ENCODE measurements at regions not wholly inside any gene's neighbourhood (a gene's known extent, or its start where the extent isn't known, plus 50 kb on each side); places are given as distances from the start of the nearest gene placed in this dataset.

- no peaks in the 10 kb centered on the region for H3K79me2 ChIP-seq (ENCODE audit: control insufficient read depth, insufficient read depth, low read length)
Observed at GRCh38 chr1:87937831-87938395, 609.2 kb downstream of the LMO4 start.

More at GRCh38 chr1:87937831-87938395, 609.2 kb downstream of the LMO4 start:
- in situ Hi-C loops (cut with MboI) (no loop called here), intact Hi-C loops (cut with micrococcal nuclease; ENCODE audit: unreplicated experiment) (no loop called here)
- no TSS peak for BruUV-seq (replicated peaks)
- H3K4me2 ChIP-seq (ENCODE audit: control insufficient read depth, insufficient read depth): no peak overlapping the region
- WGBS (ENCODE audit: insufficient coverage, insufficient replicate concordance, low lambda C conversion rate, missing lambda C conversion rate): 15% methylated on average over 3 of the region's 3 CpGs
- H3K4me3 ChIP-seq: no peak overlapping the region
- CTCF ChIA-PET: no interaction called here
- FAIRE-seq: no peak
- H4K20me1 ChIP-seq (ENCODE audit: control insufficient read depth, insufficient read depth): no peaks in the 10 kb centered on the region
- no peak overlapping the region for H3K9ac ChIP-seq (ENCODE audit: control insufficient read depth, insufficient read depth, low read length)
- no peaks in the 10 kb centered on the region for H3K9me3 ChIP-seq (replicated peaks; ENCODE audit: control insufficient read depth, insufficient read depth, low read length)
- ATAC-seq: no peak
- no peaks in the 10 kb centered on the region for H3K36me3 ChIP-seq (ENCODE audit: control insufficient read depth in 2 of 2, insufficient read depth in 2 of 2, low read length in 1 of 2)
- no peak overlapping the region for H2AFZ ChIP-seq (ENCODE audit: control insufficient read depth, low read depth, low read length)
- H3K27ac ChIP-seq (ENCODE audit: control insufficient read depth, insufficient read depth): no peak overlapping the region
- POLR2A ChIA-PET: no interaction called here
- no peaks in the 10 kb centered on the region; a peak in 1 of 4 replicates for H3K27me3 ChIP-seq (replicated peaks in 1 of 2; ENCODE audit: control insufficient read depth in 2 of 2, insufficient read depth in 2 of 2, low read length in 1 of 2)
- SMC1A ChIA-PET (ENCODE audit: uncharacterized antibody, unreplicated experiment): no interaction called here
- no peak for DNase-seq (ENCODE audit: low read depth, low spot score)
- RAD21 ChIA-PET (ENCODE audit: unreplicated experiment): no interaction called here
- H3K4me1 ChIP-seq (ENCODE audit: control insufficient read depth, insufficient read depth, low read length): no peaks in the 10 kb centered on the region
- no peak for TF ChIP-seq TBL1XR1 (IDR thresholded peaks at IDR 0.05; ENCODE audit: low read depth, low read length)
- TF ChIP-seq IKZF2 (IDR thresholded peaks at IDR 0.05): no peak
- no peak for TF ChIP-seq YY1 (IDR thresholded peaks at IDR 0.05; ENCODE audit: low read depth, low read length)
- TF ChIP-seq NR2C2 (IDR thresholded peaks at IDR 0.05; ENCODE audit: borderline replicate concordance, control insufficient read depth, insufficient read length, low read depth): no peak
- TF ChIP-seq USF2 (IDR thresholded peaks at IDR 0.05; ENCODE audit: borderline replicate concordance, low read depth, low read length): no peak
- no peak for TF ChIP-seq RCOR1 (conservative IDR thresholded peaks at IDR 0.05; ENCODE audit: low read depth, low read length)
- no peak for TF ChIP-seq PRDM15 (CRISPR knock-in tag; IDR thresholded peaks at IDR 0.05)
- no peak for TF ChIP-seq PBX3 (IDR thresholded peaks at IDR 0.05; ENCODE audit: insufficient replicate concordance, low read depth, low read length)
- TF ChIP-seq ZNF274 (IDR thresholded peaks at IDR 0.05; ENCODE audit: insufficient read depth, insufficient read length): no peak
- no peak for TF ChIP-seq SMAD1 (IDR thresholded peaks at IDR 0.05; ENCODE audit: low read depth, partially characterized antibody)
- TF ChIP-seq ZNF207 (IDR thresholded peaks at IDR 0.05; ENCODE audit: borderline replicate concordance): no peak

All from GM12878 (cell line).